GM06990 (cell line): ENCODE measurements at regions not wholly inside any gene's neighbourhood (a gene's known extent, or its start where the extent isn't known, plus 50 kb on each side); places are given as distances from the start of the nearest gene placed in this dataset.

Experiments used
- DNase-seq: peaks from one replicate; pipeline ENCODE4 v3.0.0-alpha.2; 2011; ENCODE audit not compliant: insufficient read length; ENCODE audit errors: extremely low read depth
- H3K27me3 ChIP-seq: replicated peaks from 2 replicates; pipeline ENCODE4 v1.6.0; 2011; ENCODE audit warnings: low read length; ENCODE audit not compliant: control insufficient read depth, insufficient read depth
- H3K36me3 ChIP-seq: 2 replicates; pipeline ENCODE4 v1.5.1; 2011; ENCODE audit warnings: low read length; ENCODE audit not compliant: control insufficient read depth, insufficient read depth
- H3K4me3 ChIP-seq: replicated peaks from 2 replicates; pipeline ENCODE4 v1.5.1; 2011; ENCODE audit warnings: low read depth, mild to moderate bottlenecking, control low read depth, low read length
- TF ChIP-seq, protein P1 (sequence below): IDR thresholded peaks from 2 replicates; pipeline ENCODE4 v1.5.1; 2011; ENCODE audit warnings: low read length, control low read depth, mild to moderate bottlenecking, inconsistent platforms; ENCODE audit not compliant: insufficient read depth, poor library complexity, severe bottlenecking

DNA sequence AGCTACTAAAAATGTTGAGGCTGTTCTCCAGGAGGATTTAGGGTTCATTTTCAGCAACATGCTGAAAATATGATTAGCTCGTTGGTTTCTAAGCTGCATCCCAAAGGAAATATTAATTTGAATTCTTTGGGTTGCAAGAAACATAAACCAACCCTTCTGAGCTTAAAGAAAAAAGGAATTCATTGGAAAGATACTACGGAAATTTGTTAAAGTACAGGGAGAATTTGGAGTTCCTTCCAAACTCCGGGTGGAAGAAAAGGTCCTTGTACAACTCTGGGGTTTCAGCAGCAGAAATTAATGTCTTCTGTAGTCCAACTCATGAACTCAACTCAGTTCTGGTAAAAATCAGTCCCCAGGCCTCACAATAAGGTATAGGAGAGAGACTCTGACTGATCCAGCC, 712.9 kb downstream of the UTRN start:
- no peak overlapping the region for H3K4me3 ChIP-seq
- TF ChIP-seq, protein P1, sequence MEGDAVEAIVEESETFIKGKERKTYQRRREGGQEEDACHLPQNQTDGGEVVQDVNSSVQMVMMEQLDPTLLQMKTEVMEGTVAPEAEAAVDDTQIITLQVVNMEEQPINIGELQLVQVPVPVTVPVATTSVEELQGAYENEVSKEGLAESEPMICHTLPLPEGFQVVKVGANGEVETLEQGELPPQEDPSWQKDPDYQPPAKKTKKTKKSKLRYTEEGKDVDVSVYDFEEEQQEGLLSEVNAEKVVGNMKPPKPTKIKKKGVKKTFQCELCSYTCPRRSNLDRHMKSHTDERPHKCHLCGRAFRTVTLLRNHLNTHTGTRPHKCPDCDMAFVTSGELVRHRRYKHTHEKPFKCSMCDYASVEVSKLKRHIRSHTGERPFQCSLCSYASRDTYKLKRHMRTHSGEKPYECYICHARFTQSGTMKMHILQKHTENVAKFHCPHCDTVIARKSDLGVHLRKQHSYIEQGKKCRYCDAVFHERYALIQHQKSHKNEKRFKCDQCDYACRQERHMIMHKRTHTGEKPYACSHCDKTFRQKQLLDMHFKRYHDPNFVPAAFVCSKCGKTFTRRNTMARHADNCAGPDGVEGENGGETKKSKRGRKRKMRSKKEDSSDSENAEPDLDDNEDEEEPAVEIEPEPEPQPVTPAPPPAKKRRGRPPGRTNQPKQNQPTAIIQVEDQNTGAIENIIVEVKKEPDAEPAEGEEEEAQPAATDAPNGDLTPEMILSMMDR: no peak

DNA sequence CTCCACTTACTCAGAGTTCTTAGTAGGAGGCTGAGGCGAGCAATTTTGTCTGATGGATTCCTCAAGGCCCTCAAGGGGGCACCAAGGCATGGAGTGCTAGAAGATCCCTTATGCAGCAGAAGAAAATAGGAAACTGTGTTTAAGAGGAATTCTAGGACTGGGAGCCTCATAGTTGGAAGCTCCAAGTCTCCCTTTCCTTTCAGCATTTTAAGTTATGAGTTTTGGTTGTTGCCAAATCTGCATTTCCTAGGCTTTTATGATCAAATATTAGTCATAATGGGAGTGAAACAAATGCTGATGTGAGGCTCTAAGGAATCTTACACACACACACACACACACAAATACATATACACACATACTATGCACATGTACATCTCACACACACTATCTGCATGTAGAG, 714.0 kb downstream of the UTRN start:
- TF ChIP-seq, protein P1: no peak
- no peaks in the 10 kb centered on the region for H3K27me3 ChIP-seq
- no peak for DNase-seq
- H3K36me3 ChIP-seq: no peaks in the 10 kb centered on the region
- H3K4me3 ChIP-seq: no peak overlapping the region

More for the DNA sequence above, 712.9 kb downstream of the UTRN start:
- Histone ChIP-seq H3K36me3 (no peaks in the 10 kb centered on the region), H3K27me3 (no peaks in the 10 kb centered on the region)
- DNase-seq: no peak

GRCh38 chr6:145003145-145003544, 718.0 kb downstream of the UTRN start:
- TF ChIP-seq, protein P1: no peak
- no peak for DNase-seq
- Histone ChIP-seq H3K27me3 (no peaks in the 10 kb centered on the region), H3K36me3 (no peaks in the 10 kb centered on the region), H3K4me3 (no peak overlapping the region)

- H3K36me3 ChIP-seq: no peaks in the 10 kb centered on the region
- no peak overlapping the region for H3K4me3 ChIP-seq
- DNase-seq: no peak
- TF ChIP-seq, protein P1: no peak
- no peaks in the 10 kb centered on the region for H3K27me3 ChIP-seq
Observed at GRCh38 chr6:145006914-145007313, 721.8 kb downstream of the UTRN start.

DNA sequence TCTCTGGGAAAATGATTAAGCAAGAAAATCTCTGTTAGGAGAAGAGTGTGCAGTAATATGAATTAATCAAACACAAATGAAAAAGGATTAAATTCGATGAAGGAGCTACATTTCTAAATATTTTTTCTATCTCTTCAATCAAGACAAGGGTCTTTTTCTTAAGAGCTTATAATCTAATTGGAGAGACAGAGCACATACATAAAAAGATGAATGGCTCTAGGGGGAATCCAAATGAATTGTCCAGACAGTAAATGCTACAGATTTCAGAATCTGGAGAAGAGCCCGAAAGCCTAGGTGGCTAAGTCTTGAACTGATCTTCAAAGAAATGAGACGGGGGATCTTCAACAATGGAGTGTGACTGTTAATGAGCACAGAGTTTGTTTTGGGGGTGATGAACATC, 723.6 kb downstream of the UTRN start:
- Histone ChIP-seq H3K4me3 (no peak overlapping the region), H3K27me3 (no peaks in the 10 kb centered on the region; the same call in 1 of the 2 replicates), H3K36me3 (no peaks in the 10 kb centered on the region)
- TF ChIP-seq, protein P1: no peak
- no peak for DNase-seq

DNA sequence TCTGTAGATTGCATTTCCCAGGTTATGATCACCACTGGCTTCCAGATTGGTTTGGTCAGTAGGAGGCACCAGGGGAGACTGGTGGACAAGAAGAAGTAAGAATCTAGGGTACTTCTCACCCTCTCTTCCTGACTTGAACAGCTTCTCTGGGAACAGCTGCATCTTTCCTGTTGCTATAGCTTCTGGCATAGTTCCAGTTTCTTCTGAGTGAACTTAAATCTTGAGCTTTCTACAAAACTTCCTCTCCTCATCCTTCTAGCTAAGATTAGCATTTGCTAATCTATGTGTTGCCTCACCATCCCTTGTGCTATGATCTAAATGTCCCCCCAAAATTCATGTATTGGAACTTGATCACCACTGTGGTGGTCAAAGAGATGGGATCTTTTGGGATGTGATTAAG, 724.6 kb downstream of the UTRN start:
- TF ChIP-seq, protein P1: no peak
- H3K4me3 ChIP-seq: no peak overlapping the region
- H3K27me3 ChIP-seq: no peaks in the 10 kb centered on the region; the same call in 1 of the 2 replicates
- no peaks in the 10 kb centered on the region for H3K36me3 ChIP-seq
- DNase-seq: no peak
